ENCODE measurements at regions not wholly inside any gene's neighbourhood (a gene's known extent, or its start where the extent isn't known, plus 50 kb on each side); places are given as distances from the start of the nearest gene placed in this dataset.

DNA sequence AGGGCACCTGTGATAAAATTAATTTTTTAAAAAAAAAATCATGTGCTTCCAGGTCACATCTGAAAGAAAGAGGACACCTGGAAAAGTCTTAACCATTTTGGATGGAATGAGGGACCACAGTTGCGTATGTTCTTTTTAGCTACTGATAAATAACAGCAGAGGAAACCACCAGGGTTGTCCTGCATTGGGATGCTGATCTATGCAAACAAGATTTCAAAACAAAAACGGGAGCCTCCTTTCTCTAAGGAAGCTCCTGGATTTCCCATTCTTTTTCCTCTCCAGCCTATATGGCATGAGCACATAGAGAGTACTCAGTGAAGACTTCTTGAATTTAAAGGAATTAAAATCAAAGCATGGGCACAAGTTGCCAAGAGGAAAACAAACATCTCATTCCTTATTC is 145.6 kb upstream of the THBS1 start:
- no peaks in the 10 kb centered on the region for H3K79me2 ChIP-seq (ENCODE audit: control insufficient read depth in 1 of 2, insufficient read depth in 2 of 2, low read length in 2 of 2)
- H3K4me3 ChIP-seq (ENCODE audit: extremely low read depth in 1 of 4, insufficient read depth in 2 of 4, low read depth in 3 of 4, low read length in 4 of 4), result no peak overlapping the region; a peak in 1 of 8 replicates
- no peak overlapping the region for H2AK5ac ChIP-seq (ENCODE audit: low read depth, low read length)
- DNase-seq (ENCODE audit: low read depth in 1 of 2, low spot score in 2 of 2) (no peak), FAIRE-seq (no peak)
- H3K14ac ChIP-seq (ENCODE audit: insufficient read length), result no peak overlapping the region
- H3K27me3 ChIP-seq (replicated peaks in 1 of 4; ENCODE audit: control insufficient read depth in 3 of 4, extremely low read depth in 1 of 4, insufficient read depth in 3 of 4, low read length in 3 of 4), result no peaks in the 10 kb centered on the region; a peak in 1 of 7 replicates
- H2BK5ac ChIP-seq (ENCODE audit: low read depth, low read length), result no peak overlapping the region
- POLR2A ChIA-PET (ENCODE audit: partially characterized antibody), result interaction anchor here (0.7 kb wide), 1 partner anchor 81 kb away, joined by 4 read pairs; no protein-coding TSS in a partner anchor
- WGBS, 2 experiments (ENCODE audit: extremely low coverage in 1 of 2, insufficient coverage in 1 of 2, insufficient read length in 1 of 2, insufficient replicate concordance in 2 of 2, low coverage in 1 of 2, low lambda C conversion rate in 2 of 2, missing lambda C conversion rate in 1 of 2), result 35% methylated on average over 2 of the region's 2 CpGs; no CpG with 5 or more reads in 1 of the 2 experiments
- H4K91ac ChIP-seq (replicated peaks; ENCODE audit: insufficient read length, low read length), result no peak overlapping the region
- H3K23me2 ChIP-seq (ENCODE audit: low read depth, low read length), result no peaks in the 10 kb centered on the region
- no peaks in the 10 kb centered on the region for H4K20me1 ChIP-seq (replicated peaks in 1 of 2; ENCODE audit: control insufficient read depth in 1 of 2, insufficient read depth in 2 of 2, low read length in 2 of 2)
- no peaks in the 10 kb centered on the region for H3K36me3 ChIP-seq (ENCODE audit: control insufficient read depth in 2 of 4, insufficient read depth in 4 of 4, low read length in 3 of 4)
- H3K9me3 ChIP-seq (ENCODE audit: insufficient read depth in 2 of 2, low read depth in 1 of 2, low read length in 1 of 2), result no peaks in the 10 kb centered on the region
- no peak overlapping the region for H2BK20ac ChIP-seq (ENCODE audit: low read length)
- no peak overlapping the region for H3K23ac ChIP-seq (ENCODE audit: insufficient read length)
- H3K79me1 ChIP-seq (ENCODE audit: low read depth, low read length), result no peaks in the 10 kb centered on the region; the same call in 1 of the 2 replicates
- peaks cover 2 to 13% (median 6%) of the 10 kb centered on the region in 4 experiments; a peak in 6 of 7 replicates for H3K4me1 ChIP-seq (replicated peaks in 1 of 4; ENCODE audit: control insufficient read depth in 3 of 4, insufficient read depth in 4 of 4, low read length in 3 of 4)
- H2BK120ac ChIP-seq (replicated peaks; ENCODE audit: low read depth, low read length), result no peak overlapping the region
- no peak overlapping the region for H4K8ac ChIP-seq (ENCODE audit: extremely low read depth, insufficient read depth, low read length)
- H3K56ac ChIP-seq (replicated peaks; ENCODE audit: insufficient read length, low read depth, low read length), result no peak overlapping the region
- no peak overlapping the region for H3K4ac ChIP-seq (replicated peaks; ENCODE audit: insufficient read length, low read depth, low read length)
- no peak overlapping the region for H2BK12ac ChIP-seq (ENCODE audit: low read depth, low read length)
- CTCF ChIA-PET (ENCODE audit: partially characterized antibody), result interaction anchor here (0.6 to 0.7 kb wide), 2 partner anchors 73 to 331 kb away, joined by 4 read pairs; no protein-coding TSS in a partner anchor
- no peak overlapping the region for H3K18ac ChIP-seq (ENCODE audit: extremely low read depth, low read length)
- no peak overlapping the region for H3K9ac ChIP-seq (replicated peaks in 1 of 4; ENCODE audit: extremely low read depth in 1 of 4, low read depth in 3 of 4, low read length in 3 of 4)
- H2AFZ ChIP-seq (ENCODE audit: low read length), result no peak overlapping the region
- TF ChIP-seq, protein P1, sequence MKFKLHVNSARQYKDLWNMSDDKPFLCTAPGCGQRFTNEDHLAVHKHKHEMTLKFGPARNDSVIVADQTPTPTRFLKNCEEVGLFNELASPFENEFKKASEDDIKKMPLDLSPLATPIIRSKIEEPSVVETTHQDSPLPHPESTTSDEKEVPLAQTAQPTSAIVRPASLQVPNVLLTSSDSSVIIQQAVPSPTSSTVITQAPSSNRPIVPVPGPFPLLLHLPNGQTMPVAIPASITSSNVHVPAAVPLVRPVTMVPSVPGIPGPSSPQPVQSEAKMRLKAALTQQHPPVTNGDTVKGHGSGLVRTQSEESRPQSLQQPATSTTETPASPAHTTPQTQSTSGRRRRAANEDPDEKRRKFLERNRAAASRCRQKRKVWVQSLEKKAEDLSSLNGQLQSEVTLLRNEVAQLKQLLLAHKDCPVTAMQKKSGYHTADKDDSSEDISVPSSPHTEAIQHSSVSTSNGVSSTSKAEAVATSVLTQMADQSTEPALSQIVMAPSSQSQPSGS (IDR thresholded peaks at IDR 0.05; ENCODE audit: low read length), result no peak
- TF ChIP-seq, protein P2, sequence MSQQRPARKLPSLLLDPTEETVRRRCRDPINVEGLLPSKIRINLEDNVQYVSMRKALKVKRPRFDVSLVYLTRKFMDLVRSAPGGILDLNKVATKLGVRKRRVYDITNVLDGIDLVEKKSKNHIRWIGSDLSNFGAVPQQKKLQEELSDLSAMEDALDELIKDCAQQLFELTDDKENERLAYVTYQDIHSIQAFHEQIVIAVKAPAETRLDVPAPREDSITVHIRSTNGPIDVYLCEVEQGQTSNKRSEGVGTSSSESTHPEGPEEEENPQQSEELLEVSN (IDR thresholded peaks at IDR 0.05), result peak; percentile 1; the same call in 1 of the 2 replicates
- TF ChIP-seq SAP30 (IDR thresholded peaks at IDR 0.05; ENCODE audit: insufficient read depth, insufficient replicate concordance, low read length) (no peak), SUZ12 (IDR thresholded peaks at IDR 0.05; ENCODE audit: low read length) (no peak), SIRT6 (IDR thresholded peaks at IDR 0.05; ENCODE audit: low read length) (no peak), KDM4A (IDR thresholded peaks at IDR 0.05; ENCODE audit: low read depth, low read length, severe bottlenecking) (no peak), RXRA (IDR thresholded peaks at IDR 0.05; ENCODE audit: insufficient read depth, low read depth, low read length) (no peak)
- H3K4me2 ChIP-seq (ENCODE audit: insufficient read depth in 1 of 2, low read depth in 2 of 2, low read length in 2 of 2), result peak overlapping the region; percentile 9; a peak in 2 of 4 replicates
- no peak overlapping the region for H4K5ac ChIP-seq (ENCODE audit: insufficient read length, low read depth, low read length)
- no peak overlapping the region for H3K27ac ChIP-seq (ENCODE audit: low read depth, low read length)
- no peak overlapping the region for H2BK15ac ChIP-seq (ENCODE audit: low read length)
